Mesothelial cell of epicardium (in vitro differentiated cells): ENCODE measurements at regions not wholly inside any gene's neighbourhood (a gene's known extent, or its start where the extent isn't known, plus 50 kb on each side); places are given as distances from the start of the nearest gene placed in this dataset.

Experiments used
- DNase-seq, 2 experiments: peaks; one replicate each; pipeline ENCODE4 v3.0.0; 2021; ENCODE audit warnings: low spot score in 2 of 2; ENCODE audit not compliant: unreplicated experiment in 2 of 2
- H3K27ac Mint-ChIP-seq: 2 replicates; pipeline ENCODE4 v1.8.0; 2021; ENCODE audit warnings: mixed read lengths
- H3K27me3 Mint-ChIP-seq: 2 replicates; pipeline ENCODE4 v1.8.0; 2021; ENCODE audit warnings: low read depth, mixed read lengths
- H3K36me3 Mint-ChIP-seq: 2 replicates; pipeline ENCODE4 v1.8.0; 2021; ENCODE audit warnings: mixed read lengths
- H3K4me1 Mint-ChIP-seq: 2 replicates; pipeline ENCODE4 v1.8.0; 2021; ENCODE audit warnings: mixed read lengths
- H3K4me3 Mint-ChIP-seq: 2 replicates; pipeline ENCODE4 v1.8.0; 2021; ENCODE audit warnings: mild to moderate bottlenecking, moderate library complexity, mixed read lengths
- H3K9me3 Mint-ChIP-seq: 2 replicates; pipeline ENCODE4 v1.8.0; 2021; ENCODE audit warnings: mixed read lengths
- TF ChIP-seq, protein P1 (sequence below): fragments of 200-600 bp; sonication (generic); IDR thresholded peaks from one replicate; pipeline ENCODE4 v1.5.0; 2021; ENCODE audit warnings: antibody characterized with exemption; ENCODE audit not compliant: unreplicated experiment

- H3K36me3 Mint-ChIP-seq: no peaks in the 10 kb centered on the region
- H3K4me1 Mint-ChIP-seq: no peaks in the 10 kb centered on the region
- H3K4me3 Mint-ChIP-seq: no peak overlapping the region
- H3K27me3 Mint-ChIP-seq: no peaks in the 10 kb centered on the region
- DNase-seq: no peak
- H3K27ac Mint-ChIP-seq: no peak overlapping the region
- TF ChIP-seq, protein P1, sequence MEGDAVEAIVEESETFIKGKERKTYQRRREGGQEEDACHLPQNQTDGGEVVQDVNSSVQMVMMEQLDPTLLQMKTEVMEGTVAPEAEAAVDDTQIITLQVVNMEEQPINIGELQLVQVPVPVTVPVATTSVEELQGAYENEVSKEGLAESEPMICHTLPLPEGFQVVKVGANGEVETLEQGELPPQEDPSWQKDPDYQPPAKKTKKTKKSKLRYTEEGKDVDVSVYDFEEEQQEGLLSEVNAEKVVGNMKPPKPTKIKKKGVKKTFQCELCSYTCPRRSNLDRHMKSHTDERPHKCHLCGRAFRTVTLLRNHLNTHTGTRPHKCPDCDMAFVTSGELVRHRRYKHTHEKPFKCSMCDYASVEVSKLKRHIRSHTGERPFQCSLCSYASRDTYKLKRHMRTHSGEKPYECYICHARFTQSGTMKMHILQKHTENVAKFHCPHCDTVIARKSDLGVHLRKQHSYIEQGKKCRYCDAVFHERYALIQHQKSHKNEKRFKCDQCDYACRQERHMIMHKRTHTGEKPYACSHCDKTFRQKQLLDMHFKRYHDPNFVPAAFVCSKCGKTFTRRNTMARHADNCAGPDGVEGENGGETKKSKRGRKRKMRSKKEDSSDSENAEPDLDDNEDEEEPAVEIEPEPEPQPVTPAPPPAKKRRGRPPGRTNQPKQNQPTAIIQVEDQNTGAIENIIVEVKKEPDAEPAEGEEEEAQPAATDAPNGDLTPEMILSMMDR: no peak
- H3K9me3 Mint-ChIP-seq: peaks cover 7% of the 10 kb centered on the region
Observed at GRCh38 chr9:31790720-31791119, 593.7 kb upstream of the ACO1 start.

- Mint-ChIP-seq H3K36me3 (no peaks in the 10 kb centered on the region), H3K27ac (no peak overlapping the region), H3K27me3 (peaks cover 7% of the 10 kb centered on the region), H3K4me3 (no peak overlapping the region), H3K4me1 (no peaks in the 10 kb centered on the region), H3K9me3 (no peaks in the 10 kb centered on the region)
- TF ChIP-seq, protein P1: peak; percentile 28
- no peak for DNase-seq
Observed at GRCh38 chr9:31799953-31800609, 584.4 kb upstream of the ACO1 start.

DNA sequence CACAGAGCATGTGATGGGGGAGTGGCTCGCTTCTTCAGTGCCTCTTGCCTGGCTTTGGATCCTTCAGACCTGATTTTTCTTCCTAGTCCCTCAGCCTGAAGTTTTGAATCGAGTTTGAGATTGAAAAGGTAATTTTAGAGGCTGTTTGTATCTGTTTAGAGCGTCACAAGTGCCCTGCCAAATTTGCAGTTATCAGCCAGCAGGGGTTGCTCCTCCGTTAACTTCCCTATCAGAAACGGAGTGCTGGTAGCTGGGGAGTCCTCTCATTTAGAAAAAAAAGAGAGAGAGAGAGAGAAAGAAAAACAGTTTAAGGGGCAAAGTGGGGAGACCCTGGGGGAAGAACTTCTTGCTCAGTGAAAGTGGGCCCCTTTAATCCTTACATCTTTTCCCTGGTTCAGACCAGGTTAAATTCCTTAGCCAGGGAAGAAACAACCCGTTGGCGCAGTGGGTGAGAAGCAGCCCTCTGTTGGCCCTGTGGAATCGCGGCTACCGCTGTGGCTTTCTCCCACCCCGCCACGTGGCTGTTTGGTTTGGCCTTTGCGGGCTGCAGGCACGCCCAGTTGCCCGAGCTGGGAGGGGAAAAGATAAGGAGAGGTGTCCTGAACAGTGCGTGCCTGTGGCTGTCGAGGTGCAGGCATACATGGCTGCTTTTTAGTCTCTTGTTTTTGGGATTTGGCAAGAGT, 576.7 kb upstream of the ACO1 start:
- H3K9me3 Mint-ChIP-seq: no peaks in the 10 kb centered on the region
- no peak for DNase-seq
- no peak overlapping the region for H3K4me3 Mint-ChIP-seq
- peaks cover 31% of the 10 kb centered on the region for H3K27me3 Mint-ChIP-seq
- no peaks in the 10 kb centered on the region for H3K36me3 Mint-ChIP-seq
- H3K4me1 Mint-ChIP-seq: no peaks in the 10 kb centered on the region
- TF ChIP-seq, protein P1: no peak
- no peak overlapping the region for H3K27ac Mint-ChIP-seq

DNA sequence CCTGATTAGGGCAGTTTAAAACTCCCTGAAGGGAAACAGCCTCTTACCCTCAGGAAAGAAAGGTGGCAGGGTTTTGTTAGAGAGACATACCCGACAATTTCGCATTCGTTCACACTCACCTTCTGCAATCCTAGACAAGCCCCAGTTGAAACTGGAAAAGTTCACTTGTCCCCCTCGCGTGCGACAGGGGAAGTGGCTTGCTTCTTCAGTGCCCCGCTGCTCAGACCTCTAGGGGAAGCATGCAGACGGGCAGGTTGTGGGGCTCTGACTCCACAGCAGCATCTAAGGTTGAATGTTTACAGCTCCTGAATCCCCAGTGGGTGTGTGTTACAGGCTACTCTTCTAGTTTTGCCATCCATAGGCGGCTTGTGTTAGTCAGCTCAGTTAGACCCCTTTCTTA, 575.7 kb upstream of the ACO1 start:
- TF ChIP-seq, protein P1: no peak

GRCh38 chr9:31820426-31820825, 564.0 kb upstream of the ACO1 start:
- Mint-ChIP-seq H3K4me3 (no peak overlapping the region), H3K4me1 (no peaks in the 10 kb centered on the region), H3K36me3 (no peaks in the 10 kb centered on the region), H3K27me3 (peaks cover 2% of the 10 kb centered on the region), H3K9me3 (no peaks in the 10 kb centered on the region), H3K27ac (no peak overlapping the region)
- TF ChIP-seq, protein P1: no peak
- no peak for DNase-seq

More for the DNA sequence above, 575.7 kb upstream of the ACO1 start:
- no peaks in the 10 kb centered on the region for H3K36me3 Mint-ChIP-seq
- H3K4me3 Mint-ChIP-seq: no peak overlapping the region
- no peaks in the 10 kb centered on the region for H3K4me1 Mint-ChIP-seq
- no peak overlapping the region for H3K27ac Mint-ChIP-seq
- no peak for DNase-seq
- H3K9me3 Mint-ChIP-seq: no peaks in the 10 kb centered on the region
- H3K27me3 Mint-ChIP-seq: peaks cover 31% of the 10 kb centered on the region
